ENCODE measurements at regions not wholly inside any gene's neighbourhood (a gene's known extent, or its start where the extent isn't known, plus 50 kb on each side); places are given as distances from the start of the nearest gene placed in this dataset.

DNA sequence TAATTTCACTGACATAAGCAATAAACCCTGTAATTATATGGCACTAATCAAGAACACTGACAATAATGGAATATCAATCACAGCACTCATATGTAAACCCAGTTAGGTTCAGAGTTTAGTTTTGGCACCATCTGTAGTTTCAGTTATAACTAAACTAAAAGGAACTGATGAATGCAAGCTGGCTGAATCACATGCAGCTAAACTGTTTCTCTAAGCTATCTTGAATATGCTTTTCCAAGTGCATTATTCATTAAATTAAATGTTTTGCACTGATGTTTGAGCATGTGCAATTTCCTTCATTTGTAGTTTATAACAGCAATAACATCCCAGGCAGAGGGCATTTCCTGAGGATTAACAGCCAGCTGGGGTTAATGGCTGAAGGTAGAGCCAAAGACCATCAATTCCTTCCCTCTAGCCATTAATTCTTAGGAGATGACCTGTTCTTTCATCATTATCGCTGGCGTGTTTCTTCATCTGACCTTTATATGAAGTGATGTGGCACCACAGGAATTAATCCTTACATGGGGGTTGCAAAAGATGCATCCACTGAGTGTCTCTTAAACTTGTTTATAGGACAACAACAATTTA lies 562.8 kb upstream of the IGFBP7 start:
- intact Hi-C loops (cut with micrococcal nuclease; ENCODE audit: unreplicated experiment) = no loop called here
- H2AFZ ChIP-seq (ENCODE audit: control insufficient read depth, low read depth, low read length) = no peak overlapping the region
- no peaks in the 10 kb centered on the region for H3K79me2 ChIP-seq (ENCODE audit: control insufficient read depth, insufficient read depth, low read length)
- H3K4me1 ChIP-seq (ENCODE audit: control insufficient read depth, insufficient read depth, low read length) = no peaks in the 10 kb centered on the region
- CTCF ChIA-PET = no interaction called here
- H3K9ac ChIP-seq (ENCODE audit: control insufficient read depth, insufficient read depth, low read length) = no peak overlapping the region
- no peak overlapping the region for H3K4me3 ChIP-seq
- 74% methylated on average over 2 of the region's 2 CpGs for WGBS (ENCODE audit: insufficient coverage, insufficient replicate concordance, low lambda C conversion rate, missing lambda C conversion rate)
- ATAC-seq (no peak), DNase-seq (ENCODE audit: low read depth, low spot score) (no peak), FAIRE-seq (no peak)
- no peak for TF ChIP-seq NFYB (IDR thresholded peaks at IDR 0.05; ENCODE audit: insufficient read depth, low read depth, low read length)
- POLR2A ChIA-PET = interaction anchor here (0.6 to 1.0 kb wide), 2 partner anchors 16 to 35 kb away, joined by 3 read pairs; no protein-coding TSS in a partner anchor
- H3K36me3 ChIP-seq (ENCODE audit: control insufficient read depth in 2 of 2, insufficient read depth in 2 of 2, low read length in 1 of 2) = no peaks in the 10 kb centered on the region
- SMC1A ChIA-PET (ENCODE audit: uncharacterized antibody, unreplicated experiment) = interaction anchor here (1.0 to 1.2 kb wide), 3 partner anchors 17 to 336 kb away, joined by 3 to 4 read pairs (median 3); no protein-coding TSS in a partner anchor
- no TSS peak for BruUV-seq (replicated peaks)
- in situ Hi-C loops (cut with MboI) = no loop called here
- H3K27ac ChIP-seq (ENCODE audit: control insufficient read depth, insufficient read depth) = no peak overlapping the region
- RAD21 ChIA-PET (ENCODE audit: unreplicated experiment) = no interaction called here
- no peak overlapping the region for H3K4me2 ChIP-seq (ENCODE audit: control insufficient read depth, insufficient read depth)
- H4K20me1 ChIP-seq (ENCODE audit: control insufficient read depth, insufficient read depth) = no peaks in the 10 kb centered on the region
- H3K9me3 ChIP-seq (replicated peaks; ENCODE audit: control insufficient read depth, insufficient read depth, low read length) = no peaks in the 10 kb centered on the region
- H3K27me3 ChIP-seq (replicated peaks in 1 of 2; ENCODE audit: control insufficient read depth in 2 of 2, insufficient read depth in 2 of 2, low read length in 1 of 2) = no peaks in the 10 kb centered on the region

GRCh38 chr4:57668621-57669020 lies 558.4 kb upstream of the IGFBP7 start:
- SMC1A ChIA-PET (ENCODE audit: uncharacterized antibody, unreplicated experiment) = no interaction called here
- WGBS (ENCODE audit: insufficient coverage, insufficient replicate concordance, low lambda C conversion rate, missing lambda C conversion rate) = 0% methylated on average over 2 of the region's 2 CpGs
- Histone ChIP-seq H3K27ac (ENCODE audit: control insufficient read depth, insufficient read depth) (no peak overlapping the region), H3K4me2 (ENCODE audit: control insufficient read depth, insufficient read depth) (no peak overlapping the region), H3K36me3 (ENCODE audit: control insufficient read depth in 2 of 2, insufficient read depth in 2 of 2, low read length in 1 of 2) (no peaks in the 10 kb centered on the region), H3K79me2 (ENCODE audit: control insufficient read depth, insufficient read depth, low read length) (no peaks in the 10 kb centered on the region), H4K20me1 (ENCODE audit: control insufficient read depth, insufficient read depth) (no peaks in the 10 kb centered on the region), H3K4me3 (no peak overlapping the region), H3K4me1 (ENCODE audit: control insufficient read depth, insufficient read depth, low read length) (no peaks in the 10 kb centered on the region), H3K9ac (ENCODE audit: control insufficient read depth, insufficient read depth, low read length) (no peak overlapping the region), H3K27me3 (replicated peaks in 1 of 2; ENCODE audit: control insufficient read depth in 2 of 2, insufficient read depth in 2 of 2, low read length in 1 of 2) (no peaks in the 10 kb centered on the region), H2AFZ (ENCODE audit: control insufficient read depth, low read depth, low read length) (no peak overlapping the region), H3K9me3 (replicated peaks; ENCODE audit: control insufficient read depth, insufficient read depth, low read length) (no peaks in the 10 kb centered on the region)
- DNase-seq (ENCODE audit: low read depth, low spot score) (no peak), FAIRE-seq (no peak), ATAC-seq (no peak)
- in situ Hi-C loops (cut with MboI) = no loop called here
- RAD21 ChIA-PET (ENCODE audit: unreplicated experiment) = no interaction called here
- no peak for TF ChIP-seq MTA3 (IDR thresholded peaks at IDR 0.05; ENCODE audit: borderline replicate concordance, low read length)
- TF ChIP-seq POLR2AphosphoS5 (IDR thresholded peaks at IDR 0.05; ENCODE audit: low read length) = no peak
- no peak for TF ChIP-seq CBX3 (IDR thresholded peaks at IDR 0.05; ENCODE audit: borderline replicate concordance, low read depth)
- TF ChIP-seq, protein P1, sequence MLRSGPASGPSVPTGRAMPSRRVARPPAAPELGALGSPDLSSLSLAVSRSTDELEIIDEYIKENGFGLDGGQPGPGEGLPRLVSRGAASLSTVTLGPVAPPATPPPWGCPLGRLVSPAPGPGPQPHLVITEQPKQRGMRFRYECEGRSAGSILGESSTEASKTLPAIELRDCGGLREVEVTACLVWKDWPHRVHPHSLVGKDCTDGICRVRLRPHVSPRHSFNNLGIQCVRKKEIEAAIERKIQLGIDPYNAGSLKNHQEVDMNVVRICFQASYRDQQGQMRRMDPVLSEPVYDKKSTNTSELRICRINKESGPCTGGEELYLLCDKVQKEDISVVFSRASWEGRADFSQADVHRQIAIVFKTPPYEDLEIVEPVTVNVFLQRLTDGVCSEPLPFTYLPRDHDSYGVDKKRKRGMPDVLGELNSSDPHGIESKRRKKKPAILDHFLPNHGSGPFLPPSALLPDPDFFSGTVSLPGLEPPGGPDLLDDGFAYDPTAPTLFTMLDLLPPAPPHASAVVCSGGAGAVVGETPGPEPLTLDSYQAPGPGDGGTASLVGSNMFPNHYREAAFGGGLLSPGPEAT (IDR thresholded peaks at IDR 0.05; ENCODE audit: low read depth) = no peak
- no peak for TF ChIP-seq ZBED1 (IDR thresholded peaks at IDR 0.05; ENCODE audit: borderline replicate concordance)
- TF ChIP-seq SRF (IDR thresholded peaks at IDR 0.05; ENCODE audit: low read depth in 2 of 2, low read length in 2 of 2) = no peak
- TF ChIP-seq, protein P2, sequence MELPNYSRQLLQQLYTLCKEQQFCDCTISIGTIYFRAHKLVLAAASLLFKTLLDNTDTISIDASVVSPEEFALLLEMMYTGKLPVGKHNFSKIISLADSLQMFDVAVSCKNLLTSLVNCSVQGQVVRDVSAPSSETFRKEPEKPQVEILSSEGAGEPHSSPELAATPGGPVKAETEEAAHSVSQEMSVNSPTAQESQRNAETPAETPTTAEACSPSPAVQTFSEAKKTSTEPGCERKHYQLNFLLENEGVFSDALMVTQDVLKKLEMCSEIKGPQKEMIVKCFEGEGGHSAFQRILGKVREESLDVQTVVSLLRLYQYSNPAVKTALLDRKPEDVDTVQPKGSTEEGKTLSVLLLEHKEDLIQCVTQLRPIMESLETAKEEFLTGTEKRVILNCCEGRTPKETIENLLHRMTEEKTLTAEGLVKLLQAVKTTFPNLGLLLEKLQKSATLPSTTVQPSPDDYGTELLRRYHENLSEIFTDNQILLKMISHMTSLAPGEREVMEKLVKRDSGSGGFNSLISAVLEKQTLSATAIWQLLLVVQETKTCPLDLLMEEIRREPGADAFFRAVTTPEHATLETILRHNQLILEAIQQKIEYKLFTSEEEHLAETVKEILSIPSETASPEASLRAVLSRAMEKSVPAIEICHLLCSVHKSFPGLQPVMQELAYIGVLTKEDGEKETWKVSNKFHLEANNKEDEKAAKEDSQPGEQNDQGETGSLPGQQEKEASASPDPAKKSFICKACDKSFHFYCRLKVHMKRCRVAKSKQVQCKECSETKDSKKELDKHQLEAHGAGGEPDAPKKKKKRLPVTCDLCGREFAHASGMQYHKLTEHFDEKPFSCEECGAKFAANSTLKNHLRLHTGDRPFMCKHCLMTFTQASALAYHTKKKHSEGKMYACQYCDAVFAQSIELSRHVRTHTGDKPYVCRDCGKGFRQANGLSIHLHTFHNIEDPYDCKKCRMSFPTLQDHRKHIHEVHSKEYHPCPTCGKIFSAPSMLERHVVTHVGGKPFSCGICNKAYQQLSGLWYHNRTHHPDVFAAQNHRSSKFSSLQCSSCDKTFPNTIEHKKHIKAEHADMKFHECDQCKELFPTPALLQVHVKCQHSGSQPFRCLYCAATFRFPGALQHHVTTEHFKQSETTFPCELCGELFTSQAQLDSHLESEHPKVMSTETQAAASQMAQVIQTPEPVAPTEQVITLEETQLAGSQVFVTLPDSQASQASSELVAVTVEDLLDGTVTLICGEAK (IDR thresholded peaks at IDR 0.05; ENCODE audit: borderline replicate concordance) = no peak
- no TSS peak for BruUV-seq (replicated peaks)
- intact Hi-C loops (cut with micrococcal nuclease; ENCODE audit: unreplicated experiment) = no loop called here
- CTCF ChIA-PET = no interaction called here
- POLR2A ChIA-PET = no interaction called here

Measured in GM12878 (cell line).